C4-2B (cell line): ENCODE measurements at regions not wholly inside any gene's neighbourhood (a gene's known extent, or its start where the extent isn't known, plus 50 kb on each side); places are given as distances from the start of the nearest gene placed in this dataset.

Source experiments
- H3K27ac ChIP-seq: fragments of 450-650 bp; 2 replicates; pipeline ENCODE4 v1.5.1; 2017
- CTCF ChIP-seq: fragments of 450-650 bp; conservative IDR thresholded peaks from 2 replicates; pipeline ENCODE4 v1.5.1; 2017; ENCODE audit warnings: mild to moderate bottlenecking
- ZFX ChIP-seq: fragments of 450-650 bp; IDR thresholded peaks from 2 replicates; pipeline ENCODE4 v1.6.1; 2017

GRCh38 chr3:162052636-162053035 lies 556.0 kb downstream of the OTOL1 start:
- no peak overlapping the region for H3K27ac ChIP-seq
- TF ChIP-seq CTCF (no peak), ZFX (no peak)

- TF ChIP-seq ZFX (no peak), CTCF (no peak)
- no peak overlapping the region for H3K27ac ChIP-seq
Observed at GRCh38 chr3:162072656-162073164, 576.1 kb downstream of the OTOL1 start.

GRCh38 chr3:162073422-162073975 lies 576.9 kb downstream of the OTOL1 start:
- no peak overlapping the region for H3K27ac ChIP-seq
- TF ChIP-seq ZFX, result no peak
- no peak for TF ChIP-seq CTCF

- no peak overlapping the region for H3K27ac ChIP-seq
- no peak for TF ChIP-seq CTCF
- no peak for TF ChIP-seq ZFX
Observed at GRCh38 chr3:162077108-162077507, 580.5 kb downstream of the OTOL1 start.

GRCh38 chr3:162082516-162082915 lies 585.9 kb downstream of the OTOL1 start:
- TF ChIP-seq CTCF (no peak), ZFX (no peak)
- no peak overlapping the region for H3K27ac ChIP-seq

- TF ChIP-seq ZFX (no peak), CTCF (no peak)
- no peak overlapping the region for H3K27ac ChIP-seq
Observed at GRCh38 chr3:162087361-162087760, 590.8 kb downstream of the OTOL1 start.

- H3K27ac ChIP-seq, result no peak overlapping the region
- TF ChIP-seq CTCF (no peak), ZFX (no peak)
Observed at GRCh38 chr3:162092751-162093150, 596.1 kb downstream of the OTOL1 start.
